ENCODE measurements at regions not wholly inside any gene's neighbourhood (a gene's known extent, or its start where the extent isn't known, plus 50 kb on each side); places are given as distances from the start of the nearest gene placed in this dataset.

- no peak for TF ChIP-seq CTCF (conservative IDR thresholded peaks at IDR 0.05)
- H3K27ac ChIP-seq: no peak overlapping the region
Measured at GRCh38 chr14:73800970-73801515, 50.6 kb upstream of the PTGR2 start.

- no peak overlapping the region for H3K27ac ChIP-seq
- no peak for TF ChIP-seq CTCF (conservative IDR thresholded peaks at IDR 0.05)
Measured at GRCh38 chr14:73797543-73798265, 53.9 kb upstream of the PTGR2 start.

GRCh38 chr14:73796893-73797542, 54.6 kb upstream of the PTGR2 start:
- TF ChIP-seq CTCF (conservative IDR thresholded peaks at IDR 0.05): no peak

GRCh38 chr14:73796415-73796814, 55.2 kb upstream of the PTGR2 start:
- TF ChIP-seq CTCF (conservative IDR thresholded peaks at IDR 0.05): no peak
- no peak overlapping the region for H3K27ac ChIP-seq

More at GRCh38 chr14:73796893-73797542, 54.6 kb upstream of the PTGR2 start:
- no peak overlapping the region for H3K27ac ChIP-seq

- H3K27ac ChIP-seq: no peak overlapping the region
- TF ChIP-seq CTCF (conservative IDR thresholded peaks at IDR 0.05): no peak
Measured at GRCh38 chr14:73795974-73796373, 55.7 kb upstream of the PTGR2 start.

- H3K27ac ChIP-seq: no peak overlapping the region
- TF ChIP-seq CTCF (conservative IDR thresholded peaks at IDR 0.05): no peak
Measured at GRCh38 chr14:73795466-73795865, 56.2 kb upstream of the PTGR2 start.

- TF ChIP-seq CTCF (conservative IDR thresholded peaks at IDR 0.05): no peak
- no peak overlapping the region for H3K27ac ChIP-seq
Measured at GRCh38 chr14:73794146-73794545, 57.5 kb upstream of the PTGR2 start.
